ENCODE measurements at regions not wholly inside any gene's neighbourhood (a gene's known extent, or its start where the extent isn't known, plus 50 kb on each side); places are given as distances from the start of the nearest gene placed in this dataset.
A peak's percentile ranks its signal among the peaks of the same experiment; 100 is the strongest.

DNA sequence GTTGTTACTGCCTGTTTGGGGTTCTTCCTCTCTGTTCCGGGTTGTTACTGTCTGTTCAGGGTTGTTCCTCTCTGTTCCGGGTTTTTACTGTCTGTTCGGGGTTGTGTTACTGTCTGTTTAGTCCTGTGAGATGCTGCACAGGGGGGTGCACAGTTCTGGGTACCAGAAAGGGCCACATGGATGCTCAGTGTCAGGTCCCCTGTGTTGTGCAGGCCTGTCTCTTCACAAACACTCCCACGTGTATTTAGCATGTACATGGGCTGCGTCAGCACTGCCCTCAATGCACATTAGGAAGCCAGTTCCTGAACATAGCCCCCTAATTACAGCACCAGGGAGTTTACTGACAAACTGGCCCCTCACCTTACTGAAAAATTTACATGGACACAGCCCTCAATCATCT lies 118.5 kb downstream of the DLL1 start:
- Mint-ChIP-seq H3K9me3 (no peaks in the 10 kb centered on the region), H3K4me3 (no peak overlapping the region), H3K4me1 (peaks cover 5 to 17% of the 10 kb centered on the region in 2 donors), H3K27me3 (ENCODE audit: low read depth in 2 of 2) (peaks cover 20 to 29% of the 10 kb centered on the region in 2 donors), H3K36me3 (no peaks in the 10 kb centered on the region), H3K27ac (no peak overlapping the region)
- Histone ChIP-seq H3K9me3 (ENCODE audit: control insufficient read depth, insufficient read depth, low read length) (no peaks in the 10 kb centered on the region), H3K27ac (ENCODE audit: low read length) (no peak overlapping the region), H3K36me3 (ENCODE audit: control insufficient read depth, insufficient read depth, low read length) (no peaks in the 10 kb centered on the region), H3K4me3 (ENCODE audit: low read length) (no peak overlapping the region), H3K27me3 (ENCODE audit: control insufficient read depth, insufficient read depth, low read length) (no peaks in the 10 kb centered on the region), H3K4me1 (ENCODE audit: control insufficient read depth, insufficient read depth, low read length) (no peaks in the 10 kb centered on the region)
- intact Hi-C loops (cut with micrococcal nuclease), result no loop called here
- ATAC-seq (no peak), DNase-seq (peak in 1 of 2 donors; percentile 4)
- TF ChIP-seq, protein P1, sequence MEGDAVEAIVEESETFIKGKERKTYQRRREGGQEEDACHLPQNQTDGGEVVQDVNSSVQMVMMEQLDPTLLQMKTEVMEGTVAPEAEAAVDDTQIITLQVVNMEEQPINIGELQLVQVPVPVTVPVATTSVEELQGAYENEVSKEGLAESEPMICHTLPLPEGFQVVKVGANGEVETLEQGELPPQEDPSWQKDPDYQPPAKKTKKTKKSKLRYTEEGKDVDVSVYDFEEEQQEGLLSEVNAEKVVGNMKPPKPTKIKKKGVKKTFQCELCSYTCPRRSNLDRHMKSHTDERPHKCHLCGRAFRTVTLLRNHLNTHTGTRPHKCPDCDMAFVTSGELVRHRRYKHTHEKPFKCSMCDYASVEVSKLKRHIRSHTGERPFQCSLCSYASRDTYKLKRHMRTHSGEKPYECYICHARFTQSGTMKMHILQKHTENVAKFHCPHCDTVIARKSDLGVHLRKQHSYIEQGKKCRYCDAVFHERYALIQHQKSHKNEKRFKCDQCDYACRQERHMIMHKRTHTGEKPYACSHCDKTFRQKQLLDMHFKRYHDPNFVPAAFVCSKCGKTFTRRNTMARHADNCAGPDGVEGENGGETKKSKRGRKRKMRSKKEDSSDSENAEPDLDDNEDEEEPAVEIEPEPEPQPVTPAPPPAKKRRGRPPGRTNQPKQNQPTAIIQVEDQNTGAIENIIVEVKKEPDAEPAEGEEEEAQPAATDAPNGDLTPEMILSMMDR (IDR thresholded peaks at IDR 0.05), result no peak
- WGBS (ENCODE audit: insufficient coverage), result 88% methylated on average over 5 of the region's 5 CpGs

DNA sequence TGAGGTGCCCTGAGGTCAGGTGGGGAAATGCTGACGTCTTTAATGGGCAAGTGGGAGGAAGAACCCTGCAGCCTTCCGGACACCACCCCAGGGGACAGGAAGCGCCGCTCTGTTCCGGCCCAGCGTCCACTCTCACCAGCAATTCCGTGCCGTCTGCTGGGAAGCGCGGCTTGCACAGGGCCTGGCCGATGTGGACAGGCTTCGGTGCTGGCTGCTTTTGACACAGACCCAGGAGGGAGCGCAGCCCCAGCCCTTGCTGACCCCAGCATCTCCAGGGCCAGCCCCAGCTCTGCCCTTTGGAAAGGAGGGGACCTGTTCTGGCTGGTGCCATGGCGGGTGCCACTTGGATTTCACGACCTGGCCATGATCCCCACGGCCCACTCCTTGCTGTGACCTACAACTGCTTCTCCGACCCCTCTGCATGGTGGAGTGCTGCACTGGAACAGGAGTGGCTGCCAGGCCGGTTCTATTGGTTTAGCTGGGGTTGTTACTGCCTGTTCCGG lies 123.2 kb downstream of the DLL1 start:
- Mint-ChIP-seq H3K9me3 (no peaks in the 10 kb centered on the region), H3K36me3 (no peaks in the 10 kb centered on the region), H3K4me1 (peaks cover 10 to 19% of the 10 kb centered on the region in 2 donors), H3K27me3 (ENCODE audit: low read depth in 2 of 2) (peaks cover 16 to 26% of the 10 kb centered on the region in 2 donors), H3K27ac (no peak overlapping the region), H3K4me3 (no peak overlapping the region)
- Histone ChIP-seq H3K36me3 (ENCODE audit: control insufficient read depth, insufficient read depth, low read length) (no peaks in the 10 kb centered on the region), H3K9me3 (ENCODE audit: control insufficient read depth, insufficient read depth, low read length) (no peaks in the 10 kb centered on the region), H3K4me3 (ENCODE audit: low read length) (no peak overlapping the region), H3K27me3 (ENCODE audit: control insufficient read depth, insufficient read depth, low read length) (no peaks in the 10 kb centered on the region), H3K4me1 (ENCODE audit: control insufficient read depth, insufficient read depth, low read length) (peaks cover 9% of the 10 kb centered on the region), H3K27ac (ENCODE audit: low read length) (no peak overlapping the region)
- DNase-seq (no peak), ATAC-seq (no peak)
- TF ChIP-seq, protein P1 (IDR thresholded peaks at IDR 0.05), result no peak
- intact Hi-C loops (cut with micrococcal nuclease), result no loop called here
- 87% methylated on average over 19 of the region's 19 CpGs for WGBS (ENCODE audit: insufficient coverage)

DNA sequence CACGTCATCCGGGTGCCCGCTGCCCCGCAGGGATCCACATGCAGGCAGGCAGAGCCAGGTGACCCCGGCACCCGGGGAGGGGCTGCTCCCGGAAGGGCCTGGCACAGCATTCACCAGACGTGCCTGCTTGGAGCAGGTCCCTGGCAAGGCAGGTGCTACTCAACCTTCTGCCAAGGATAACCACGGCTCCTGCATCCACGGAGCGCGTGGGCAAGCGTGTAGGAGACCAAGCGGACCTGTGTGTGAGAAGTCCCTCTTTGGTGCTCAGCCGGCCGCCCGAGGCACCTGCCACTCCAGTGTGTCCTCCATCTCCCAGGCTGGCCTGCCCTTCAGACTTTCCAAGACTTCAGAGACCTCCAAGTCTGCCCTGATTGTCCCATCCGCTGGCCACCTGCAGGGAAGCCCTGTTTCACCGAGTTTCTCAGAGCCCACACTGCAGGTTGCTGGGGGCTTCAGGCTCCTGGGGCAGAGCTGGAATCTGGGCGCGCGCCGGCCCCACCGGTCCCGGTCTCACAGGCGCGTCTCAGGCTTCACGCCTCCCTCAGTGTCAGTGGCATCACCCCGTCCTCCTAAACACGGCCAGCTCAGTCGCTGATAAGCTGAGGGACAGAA lies 124.3 kb downstream of the DLL1 start:
- intact Hi-C loops (cut with micrococcal nuclease), result no loop called here
- TF ChIP-seq, protein P1 (IDR thresholded peaks at IDR 0.05), result no peak
- 90% methylated on average over 31 of the region's 31 CpGs for WGBS (ENCODE audit: insufficient coverage)
- Histone ChIP-seq H3K27me3 (ENCODE audit: control insufficient read depth, insufficient read depth, low read length) (no peaks in the 10 kb centered on the region), H3K4me1 (ENCODE audit: control insufficient read depth, insufficient read depth, low read length) (peaks cover 17% of the 10 kb centered on the region), H3K36me3 (ENCODE audit: control insufficient read depth, insufficient read depth, low read length) (no peaks in the 10 kb centered on the region), H3K27ac (ENCODE audit: low read length) (no peak overlapping the region), H3K9me3 (ENCODE audit: control insufficient read depth, insufficient read depth, low read length) (no peaks in the 10 kb centered on the region), H3K4me3 (ENCODE audit: low read length) (no peak overlapping the region)
- Mint-ChIP-seq H3K4me1 (peaks cover 13 to 20% of the 10 kb centered on the region in 2 donors), H3K36me3 (no peaks in the 10 kb centered on the region), H3K27ac (no peak overlapping the region), H3K9me3 (no peaks in the 10 kb centered on the region), H3K27me3 (ENCODE audit: low read depth in 2 of 2) (peaks cover 10 to 17% of the 10 kb centered on the region in 2 donors), H3K4me3 (no peak overlapping the region)
- ATAC-seq, result no peak
- no peak for DNase-seq

All from natural killer cell (primary cell).